Neural cell (in vitro differentiated cells): ENCODE measurements at regions not wholly inside any gene's neighbourhood (a gene's known extent, or its start where the extent isn't known, plus 50 kb on each side); places are given as distances from the start of the nearest gene placed in this dataset.

Experiments used
- H2AFZ ChIP-seq: fragments of 200-600, 300-800 bp; sonication (generic), shearing (Covaris generic); 2 replicates; pipeline ENCODE4 v1.6.0; 2014; ENCODE audit warnings: low read depth, mild to moderate bottlenecking, antibody characterized with exemption, low read length, moderate library complexity
- H3F3A ChIP-seq: fragments of 200-600 bp; shearing (Covaris generic); 2 replicates; pipeline ENCODE4 v1.6.1; 2016; ENCODE audit warnings: mild to moderate bottlenecking, moderate library complexity, mixed read lengths, antibody characterized with exemption, low read length; ENCODE audit not compliant: insufficient read depth, poor library complexity, severe bottlenecking
- H3K27ac ChIP-seq: fragments of 200-600, 300-800 bp; sonication (generic), shearing (Covaris generic); 2 replicates; pipeline ENCODE4 v1.5.1; 2014; ENCODE audit warnings: mild to moderate bottlenecking, low read length, moderate library complexity
- H3K27me3 ChIP-seq: fragments of 300-800, 200-600 bp; sonication (generic), shearing (Covaris generic); 2 replicates; pipeline ENCODE4 v1.6.0; 2014; ENCODE audit warnings: mild to moderate bottlenecking, low read depth, low read length, moderate library complexity; ENCODE audit not compliant: insufficient read depth
- H3K36me3 ChIP-seq: fragments of 300-800, 200-600 bp; sonication (generic), shearing (Covaris generic); 2 replicates; pipeline ENCODE4 v1.5.1; 2014; ENCODE audit warnings: mild to moderate bottlenecking, antibody characterized with exemption, low read length, moderate library complexity; ENCODE audit not compliant: insufficient read depth
- H3K4me2 ChIP-seq: fragments of 300-800, 200-600 bp; sonication (generic), shearing (Covaris generic); 2 replicates; pipeline ENCODE4 v1.6.0; 2014; ENCODE audit warnings: mild to moderate bottlenecking, low read length
- H3K4me3 ChIP-seq: fragments of 300-800, 200-600 bp; sonication (generic), shearing (Covaris generic); 2 replicates; pipeline ENCODE4 v1.5.1; 2014; ENCODE audit warnings: mild to moderate bottlenecking, low read length, moderate library complexity
- H3K79me2 ChIP-seq: fragments of 200-600 bp; shearing (Covaris generic); replicated peaks from 2 replicates; pipeline ENCODE4 v1.6.0; 2014; ENCODE audit warnings: mild to moderate bottlenecking, low read length, moderate library complexity; ENCODE audit not compliant: insufficient read depth
- H3K9ac ChIP-seq: fragments of 300-800, 200-600 bp; sonication (generic), shearing (Covaris generic); 2 replicates; pipeline ENCODE4 v1.6.1; 2016; ENCODE audit warnings: mild to moderate bottlenecking, low read length, mixed read lengths
- H3K9me2 ChIP-seq: fragments of 200-600 bp; shearing (Covaris generic); 2 replicates; pipeline ENCODE4 v1.6.1; 2016; ENCODE audit warnings: mild to moderate bottlenecking, low read length, mixed read lengths; ENCODE audit not compliant: insufficient read depth
- H3K9me3 ChIP-seq: fragments of 200-600, 300-800 bp; sonication (generic), shearing (Covaris generic); 2 replicates; pipeline ENCODE4 v1.6.1; 2016; ENCODE audit warnings: mild to moderate bottlenecking, mixed run types, low read length, moderate library complexity, mixed read lengths
- H4K20me1 ChIP-seq: fragments of 200-600 bp; shearing (Covaris generic); 2 replicates; pipeline ENCODE4 v1.6.1; 2016; ENCODE audit warnings: mild to moderate bottlenecking, mixed run types; ENCODE audit not compliant: insufficient read depth
- EP300 ChIP-seq: fragments of 450-650 bp; conservative IDR thresholded peaks from 2 replicates; pipeline ENCODE4 v1.6.1; 2014; ENCODE audit warnings: antibody characterized with exemption, mild to moderate bottlenecking, moderate library complexity; ENCODE audit not compliant: poor library complexity, severe bottlenecking
- EZH2 ChIP-seq: fragments of 200-600, 300-800 bp; shearing (Covaris generic), sonication (generic); IDR thresholded peaks from 2 replicates; pipeline ENCODE4 v1.6.1; 2014; ENCODE audit warnings: antibody characterized with exemption, low read length, borderline replicate concordance, mild to moderate bottlenecking; ENCODE audit not compliant: insufficient read depth, poor library complexity, severe bottlenecking
- MXI1 ChIP-seq: fragments of 450-650 bp; conservative IDR thresholded peaks from 2 replicates; pipeline ENCODE4 v1.6.1; 2014; ENCODE audit warnings: antibody characterized with exemption, mild to moderate bottlenecking; ENCODE audit not compliant: poor library complexity, severe bottlenecking
- POLR2AphosphoS5 ChIP-seq: IDR thresholded peaks from 2 replicates; pipeline ENCODE4 v1.6.1; 2012
- RAD21 ChIP-seq: fragments of 450-650 bp; conservative IDR thresholded peaks from 2 replicates; pipeline ENCODE4 v1.6.1; 2014; ENCODE audit warnings: antibody characterized with exemption, mild to moderate bottlenecking, moderate library complexity
- SMC3 ChIP-seq: fragments of 450-650 bp; conservative IDR thresholded peaks from 2 replicates; pipeline ENCODE4 v1.6.1; 2014; ENCODE audit warnings: antibody characterized with exemption, mild to moderate bottlenecking, moderate library complexity; ENCODE audit not compliant: poor library complexity
- TAF1 ChIP-seq: IDR thresholded peaks from 2 replicates; pipeline ENCODE4 v1.6.1; 2012; ENCODE audit warnings: low read depth
- TF ChIP-seq, protein P1 (sequence below): IDR thresholded peaks from 2 replicates; pipeline ENCODE4 v1.6.1; 2012; ENCODE audit warnings: borderline replicate concordance
- TF ChIP-seq, protein P2 (sequence below): fragments of 450-650 bp; IDR thresholded peaks from 2 replicates; pipeline ENCODE4 v1.5.1; 2014; ENCODE audit warnings: antibody characterized with exemption, mild to moderate bottlenecking, moderate library complexity; ENCODE audit not compliant: poor library complexity, severe bottlenecking

DNA sequence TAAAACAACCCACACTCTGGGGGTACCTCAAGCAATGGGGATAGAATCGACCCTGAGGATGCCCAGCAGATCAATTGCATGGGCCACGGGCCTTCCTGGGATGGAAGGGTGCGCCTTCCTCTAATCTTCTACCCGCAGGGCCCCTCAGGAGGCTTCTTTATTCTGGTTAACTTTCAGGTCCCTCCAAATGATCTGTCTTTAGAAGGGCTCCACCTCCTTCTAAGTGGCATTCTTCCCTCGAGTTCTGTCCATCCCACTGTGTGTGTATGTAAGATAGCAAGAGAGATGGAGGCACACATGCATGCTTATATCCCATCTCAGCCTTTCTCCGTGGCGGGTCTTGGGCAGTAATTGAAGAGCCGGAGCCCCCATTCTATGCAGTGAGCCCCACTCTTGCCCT, 125.7 kb downstream of the MRM1 start:
- Histone ChIP-seq H3K4me2 (no peak overlapping the region), H3K4me3 (no peak overlapping the region), H3F3A (no peaks in the 10 kb centered on the region), H3K27me3 (no peaks in the 10 kb centered on the region), H3K9me2 (no peaks in the 10 kb centered on the region), H3K79me2 (no peaks in the 10 kb centered on the region), H3K9me3 (no peaks in the 10 kb centered on the region), H2AFZ (no peak overlapping the region), H3K27ac (no peak overlapping the region), H4K20me1 (no peaks in the 10 kb centered on the region), H3K36me3 (no peaks in the 10 kb centered on the region), H3K9ac (no peak overlapping the region)
- TF ChIP-seq EZH2, result no peak
- TF ChIP-seq POLR2AphosphoS5, result no peak
- no peak for TF ChIP-seq RAD21
- no peak for TF ChIP-seq EP300
- TF ChIP-seq, protein P1, sequence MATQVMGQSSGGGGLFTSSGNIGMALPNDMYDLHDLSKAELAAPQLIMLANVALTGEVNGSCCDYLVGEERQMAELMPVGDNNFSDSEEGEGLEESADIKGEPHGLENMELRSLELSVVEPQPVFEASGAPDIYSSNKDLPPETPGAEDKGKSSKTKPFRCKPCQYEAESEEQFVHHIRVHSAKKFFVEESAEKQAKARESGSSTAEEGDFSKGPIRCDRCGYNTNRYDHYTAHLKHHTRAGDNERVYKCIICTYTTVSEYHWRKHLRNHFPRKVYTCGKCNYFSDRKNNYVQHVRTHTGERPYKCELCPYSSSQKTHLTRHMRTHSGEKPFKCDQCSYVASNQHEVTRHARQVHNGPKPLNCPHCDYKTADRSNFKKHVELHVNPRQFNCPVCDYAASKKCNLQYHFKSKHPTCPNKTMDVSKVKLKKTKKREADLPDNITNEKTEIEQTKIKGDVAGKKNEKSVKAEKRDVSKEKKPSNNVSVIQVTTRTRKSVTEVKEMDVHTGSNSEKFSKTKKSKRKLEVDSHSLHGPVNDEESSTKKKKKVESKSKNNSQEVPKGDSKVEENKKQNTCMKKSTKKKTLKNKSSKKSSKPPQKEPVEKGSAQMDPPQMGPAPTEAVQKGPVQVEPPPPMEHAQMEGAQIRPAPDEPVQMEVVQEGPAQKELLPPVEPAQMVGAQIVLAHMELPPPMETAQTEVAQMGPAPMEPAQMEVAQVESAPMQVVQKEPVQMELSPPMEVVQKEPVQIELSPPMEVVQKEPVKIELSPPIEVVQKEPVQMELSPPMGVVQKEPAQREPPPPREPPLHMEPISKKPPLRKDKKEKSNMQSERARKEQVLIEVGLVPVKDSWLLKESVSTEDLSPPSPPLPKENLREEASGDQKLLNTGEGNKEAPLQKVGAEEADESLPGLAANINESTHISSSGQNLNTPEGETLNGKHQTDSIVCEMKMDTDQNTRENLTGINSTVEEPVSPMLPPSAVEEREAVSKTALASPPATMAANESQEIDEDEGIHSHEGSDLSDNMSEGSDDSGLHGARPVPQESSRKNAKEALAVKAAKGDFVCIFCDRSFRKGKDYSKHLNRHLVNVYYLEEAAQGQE, result no peak
- TF ChIP-seq MXI1, result no peak
- TF ChIP-seq SMC3, result no peak
- TF ChIP-seq TAF1, result no peak
- TF ChIP-seq, protein P2, sequence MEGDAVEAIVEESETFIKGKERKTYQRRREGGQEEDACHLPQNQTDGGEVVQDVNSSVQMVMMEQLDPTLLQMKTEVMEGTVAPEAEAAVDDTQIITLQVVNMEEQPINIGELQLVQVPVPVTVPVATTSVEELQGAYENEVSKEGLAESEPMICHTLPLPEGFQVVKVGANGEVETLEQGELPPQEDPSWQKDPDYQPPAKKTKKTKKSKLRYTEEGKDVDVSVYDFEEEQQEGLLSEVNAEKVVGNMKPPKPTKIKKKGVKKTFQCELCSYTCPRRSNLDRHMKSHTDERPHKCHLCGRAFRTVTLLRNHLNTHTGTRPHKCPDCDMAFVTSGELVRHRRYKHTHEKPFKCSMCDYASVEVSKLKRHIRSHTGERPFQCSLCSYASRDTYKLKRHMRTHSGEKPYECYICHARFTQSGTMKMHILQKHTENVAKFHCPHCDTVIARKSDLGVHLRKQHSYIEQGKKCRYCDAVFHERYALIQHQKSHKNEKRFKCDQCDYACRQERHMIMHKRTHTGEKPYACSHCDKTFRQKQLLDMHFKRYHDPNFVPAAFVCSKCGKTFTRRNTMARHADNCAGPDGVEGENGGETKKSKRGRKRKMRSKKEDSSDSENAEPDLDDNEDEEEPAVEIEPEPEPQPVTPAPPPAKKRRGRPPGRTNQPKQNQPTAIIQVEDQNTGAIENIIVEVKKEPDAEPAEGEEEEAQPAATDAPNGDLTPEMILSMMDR, result no peak

DNA sequence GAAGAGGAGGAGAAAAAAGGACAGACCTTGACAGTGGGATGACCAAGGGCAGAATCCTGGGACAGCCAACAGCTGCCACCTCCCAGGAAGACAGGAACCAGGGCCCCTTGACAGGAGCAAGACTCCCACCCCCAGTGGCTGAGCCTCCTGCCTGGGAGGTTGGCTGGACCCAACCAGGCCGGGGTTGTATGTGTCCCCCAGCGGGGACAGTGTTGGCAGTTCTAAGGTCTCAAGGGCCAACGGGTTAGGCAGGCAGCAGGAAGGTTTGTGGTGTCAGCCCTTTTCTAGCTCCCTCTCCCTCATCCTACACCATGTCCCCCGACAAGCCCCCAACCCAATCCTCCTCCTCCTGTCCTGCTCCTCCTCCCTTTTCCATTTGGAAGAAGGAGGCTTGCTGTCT, 126.2 kb downstream of the MRM1 start:
- H3K9me3 ChIP-seq, result no peaks in the 10 kb centered on the region
- H3K9me2 ChIP-seq, result no peaks in the 10 kb centered on the region
- no peak for TF ChIP-seq TAF1
- TF ChIP-seq EP300, result no peak
- no peak for TF ChIP-seq SMC3
- no peak for TF ChIP-seq MXI1
- TF ChIP-seq, protein P2, result no peak
- TF ChIP-seq RAD21, result no peak
- TF ChIP-seq POLR2AphosphoS5, result no peak
- TF ChIP-seq, protein P1, result no peak
- no peak for TF ChIP-seq EZH2
- no peak overlapping the region for H2AFZ ChIP-seq
- H3F3A ChIP-seq, result no peaks in the 10 kb centered on the region
- no peaks in the 10 kb centered on the region for H4K20me1 ChIP-seq
- H3K36me3 ChIP-seq, result no peaks in the 10 kb centered on the region
- H3K27me3 ChIP-seq, result no peaks in the 10 kb centered on the region
- H3K27ac ChIP-seq, result no peak overlapping the region
- no peaks in the 10 kb centered on the region for H3K79me2 ChIP-seq
- no peak overlapping the region for H3K9ac ChIP-seq
- no peak overlapping the region for H3K4me2 ChIP-seq
- no peak overlapping the region for H3K4me3 ChIP-seq
